Omental fat pad (tissue), 3 donors: ENCODE measurements at regions not wholly inside any gene's neighbourhood (a gene's known extent, or its start where the extent isn't known, plus 50 kb on each side); places are given as distances from the start of the nearest gene placed in this dataset.

Experiments used
- ATAC-seq: fragments of 150-250 bp; one replicate; pipeline ENCODE4 v1.9.1; 2016; ENCODE audit warnings: mild to moderate bottlenecking, moderate library complexity; ENCODE audit not compliant: low FRiP score
- DNase-seq: peaks from one replicate; pipeline ENCODE4 v3.0.0-alpha.2; 2019; ENCODE audit warnings: low spot score
- CTCF ChIP-seq, 3 donors: fragments of 450-650 bp; IDR thresholded peaks; one replicate each; pipeline ENCODE4 v1.5.1; 2016 to 2017; ENCODE audit warnings: antibody characterized with exemption in 3 of 3, mild to moderate bottlenecking in 3 of 3, moderate library complexity in 2 of 3

DNA sequence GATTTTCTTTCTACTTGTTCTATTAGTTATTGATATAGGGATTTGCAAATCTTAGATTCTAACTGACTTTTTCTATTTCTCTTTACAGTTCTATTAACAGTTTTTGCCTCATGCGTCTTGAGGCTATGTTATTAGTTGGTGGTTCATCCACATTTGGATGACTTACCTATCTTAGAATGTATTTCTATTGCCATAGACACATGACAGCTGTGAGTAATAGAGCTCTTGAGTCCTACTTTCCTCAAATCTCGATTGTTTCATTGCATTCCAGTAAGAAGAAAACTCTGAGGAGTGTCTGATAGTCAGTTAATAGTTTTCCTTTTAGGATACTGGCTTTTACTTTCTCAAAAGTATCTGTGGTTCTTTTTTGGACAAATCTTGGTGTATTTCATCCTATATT is 241.4 kb upstream of the ZNF32 start:
- DNase-seq (no peak), ATAC-seq (no peak)
- no peak for TF ChIP-seq CTCF (IDR thresholded peaks at IDR 0.05)

GRCh38 chr10:43888586-43888985 is 239.9 kb upstream of the ZNF32 start:
- TF ChIP-seq CTCF (IDR thresholded peaks at IDR 0.05), result no peak
- ATAC-seq (no peak), DNase-seq (no peak)

DNA sequence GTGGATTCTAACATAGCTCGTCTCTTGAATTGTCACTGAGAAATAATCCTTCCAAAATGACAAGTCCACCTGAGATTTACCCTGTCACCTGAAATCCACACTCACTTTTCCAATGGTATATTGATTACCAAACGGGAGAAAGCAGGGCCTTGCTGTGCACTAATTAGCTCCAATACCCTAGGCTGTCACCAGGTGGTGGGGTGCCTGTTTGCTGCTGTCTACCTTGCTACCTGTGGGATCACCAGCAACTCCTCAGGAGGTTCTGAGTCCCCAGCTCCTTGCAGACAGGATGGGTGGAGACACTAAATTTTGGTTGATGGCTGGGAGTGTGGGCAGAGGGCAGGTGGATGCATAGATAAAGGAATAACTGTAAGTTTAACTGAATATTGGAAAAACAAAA is 237.2 kb upstream of the ZNF32 start:
- TF ChIP-seq CTCF (IDR thresholded peaks at IDR 0.05), result no peak
- ATAC-seq, result no peak
- no peak for DNase-seq

GRCh38 chr10:43885252-43885651 is 236.6 kb upstream of the ZNF32 start:
- no peak for ATAC-seq
- DNase-seq, result no peak
- TF ChIP-seq CTCF (IDR thresholded peaks at IDR 0.05), result no peak

DNA sequence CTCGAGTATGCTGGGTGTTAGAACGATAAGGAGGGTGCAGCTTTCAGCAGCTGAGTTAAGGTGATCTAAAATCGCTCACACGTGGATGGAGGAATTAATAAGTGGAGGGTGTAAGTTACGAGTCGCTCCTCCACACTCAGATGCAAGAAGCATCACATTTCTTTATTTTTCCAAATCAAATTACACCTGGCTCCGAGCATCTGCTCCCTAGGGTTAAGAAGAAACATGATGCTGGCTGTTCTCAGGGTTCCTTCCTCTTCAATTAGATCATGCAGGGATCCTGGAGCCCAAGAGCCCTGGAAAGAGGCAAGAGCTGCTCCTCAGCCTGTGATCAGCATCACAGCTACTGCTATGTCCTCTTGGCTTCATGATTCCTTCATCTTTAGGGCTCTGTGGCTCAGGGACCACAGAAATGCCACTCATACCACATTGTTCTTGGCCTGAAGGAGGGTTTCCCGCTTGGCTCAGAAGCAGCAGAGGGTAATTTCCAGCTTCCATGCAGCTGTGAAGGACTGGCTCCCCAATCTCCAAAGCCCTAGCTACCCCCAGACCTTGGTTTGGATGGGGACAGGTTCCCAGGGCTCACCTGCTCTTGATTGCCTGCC is 235.9 kb upstream of the ZNF32 start:
- TF ChIP-seq CTCF (IDR thresholded peaks at IDR 0.05), result no peak
- no peak for ATAC-seq
- DNase-seq, result no peak

- ATAC-seq, result no peak
- DNase-seq, result no peak
- TF ChIP-seq CTCF (IDR thresholded peaks at IDR 0.05), result no peak
Observed at GRCh38 chr10:43882711-43883110, 234.0 kb upstream of the ZNF32 start.

DNA sequence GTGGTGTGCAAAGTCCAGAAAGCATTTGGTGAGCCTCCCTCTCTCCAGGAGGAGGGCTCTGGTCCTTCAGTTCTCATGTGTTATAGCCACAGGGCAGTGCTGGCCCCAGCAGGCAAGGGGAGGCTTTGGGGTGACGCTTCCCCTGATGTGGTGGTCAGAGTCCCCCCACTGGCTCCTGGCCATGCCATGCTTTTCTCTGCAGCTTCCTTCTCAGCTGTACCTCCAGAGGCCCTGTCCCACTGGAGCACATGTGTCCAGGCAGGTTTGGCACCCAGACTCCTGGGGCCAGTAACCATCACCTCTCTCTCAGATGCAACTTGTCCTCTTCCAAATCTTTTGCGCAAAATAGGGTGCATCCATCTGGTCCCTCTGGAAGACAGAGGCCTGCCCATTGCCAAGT is 233.0 kb upstream of the ZNF32 start:
- ATAC-seq, result no peak
- no peak for DNase-seq
- no peak for TF ChIP-seq CTCF (IDR thresholded peaks at IDR 0.05)
